ENCODE measurements at regions not wholly inside any gene's neighbourhood (a gene's known extent, or its start where the extent isn't known, plus 50 kb on each side); places are given as distances from the start of the nearest gene placed in this dataset.

GRCh38 chrX:43582540-43582913, 73.6 kb upstream of the MAOA start:
- no peaks in the 10 kb centered on the region for H3K36me3 ChIP-seq (ENCODE audit: control insufficient read depth, insufficient read depth, low read length)
- DNase-seq: no peak
- WGBS (ENCODE audit: insufficient coverage, low lambda C conversion rate): no CpG with 5 or more reads among the region's 1 CpG
- H3K9me3 ChIP-seq (ENCODE audit: control insufficient read depth, low read depth, low read length): no peaks in the 10 kb centered on the region
- peaks cover 21% of the 10 kb centered on the region for H3K4me1 ChIP-seq (ENCODE audit: control insufficient read depth, insufficient read depth, low read length)
- H3K27me3 ChIP-seq (ENCODE audit: control insufficient read depth, insufficient read depth, low read length): no peaks in the 10 kb centered on the region
- no peak overlapping the region for H3K4me3 ChIP-seq (ENCODE audit: low read length)
- H3K27ac ChIP-seq (ENCODE audit: low read length): no peak overlapping the region

DNA sequence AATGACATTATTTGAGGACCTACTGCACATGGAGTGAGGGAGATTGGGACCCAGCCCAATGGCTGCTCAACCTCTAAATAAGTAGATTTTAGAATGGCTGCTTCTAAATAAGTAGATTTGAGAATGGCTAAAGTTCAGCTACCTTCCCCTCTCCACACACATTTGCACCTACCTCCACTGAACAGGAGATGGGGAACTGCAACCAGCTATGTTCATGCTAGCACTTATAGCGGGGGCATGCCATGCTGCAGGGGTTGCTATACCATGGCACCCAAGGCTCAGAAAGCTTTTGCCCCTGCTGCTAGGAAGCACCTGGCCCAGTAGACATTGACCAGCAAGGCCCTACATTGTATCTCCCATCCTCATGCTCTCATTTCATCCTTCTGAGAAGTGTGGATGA, 70.2 kb upstream of the MAOA start:
- Histone ChIP-seq H3K36me3 (ENCODE audit: control insufficient read depth, insufficient read depth, low read length) (no peaks in the 10 kb centered on the region), H3K27ac (ENCODE audit: low read length) (peak overlapping the region; percentile 86), H3K4me1 (ENCODE audit: control insufficient read depth, insufficient read depth, low read length) (peaks cover 23% of the 10 kb centered on the region), H3K27me3 (ENCODE audit: control insufficient read depth, insufficient read depth, low read length) (no peaks in the 10 kb centered on the region), H3K9me3 (ENCODE audit: control insufficient read depth, low read depth, low read length) (no peaks in the 10 kb centered on the region), H3K4me3 (ENCODE audit: low read length) (no peak overlapping the region)
- no peak for DNase-seq
- no CpG with 5 or more reads among the region's 1 CpG for WGBS (ENCODE audit: insufficient coverage, low lambda C conversion rate)

- Histone ChIP-seq H3K4me3 (ENCODE audit: low read length) (no peak overlapping the region), H3K27ac (ENCODE audit: low read length) (peak overlapping the region; percentile 86), H3K36me3 (ENCODE audit: control insufficient read depth, insufficient read depth, low read length) (no peaks in the 10 kb centered on the region), H3K27me3 (ENCODE audit: control insufficient read depth, insufficient read depth, low read length) (no peaks in the 10 kb centered on the region), H3K4me1 (ENCODE audit: control insufficient read depth, insufficient read depth, low read length) (peaks cover 23% of the 10 kb centered on the region), H3K9me3 (ENCODE audit: control insufficient read depth, low read depth, low read length) (no peaks in the 10 kb centered on the region)
- DNase-seq: peak; percentile 62 to 82
- WGBS (ENCODE audit: insufficient coverage, low lambda C conversion rate): no CpG with 5 or more reads among the region's 2 CpGs
Measured at GRCh38 chrX:43586830-43587229, 69.3 kb upstream of the MAOA start.

DNA sequence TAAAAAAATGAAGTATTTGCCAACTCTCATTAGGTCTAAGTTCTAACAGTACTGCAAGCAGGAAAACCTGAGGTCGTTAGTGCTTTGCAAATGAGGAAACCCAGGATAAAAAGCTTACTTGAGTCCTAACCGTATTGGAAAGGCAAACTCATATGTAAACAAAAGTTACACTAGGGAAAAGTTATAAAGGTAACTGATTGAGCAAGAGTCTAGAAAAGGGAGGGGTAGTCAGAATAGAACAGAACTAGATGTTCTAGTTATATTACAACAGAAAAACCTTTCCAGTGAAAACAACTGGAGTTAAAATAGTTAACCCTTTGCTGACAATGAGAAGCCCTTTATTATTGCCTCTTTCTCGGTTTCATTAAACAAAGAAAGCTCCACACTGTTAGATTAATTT, 66.4 kb upstream of the MAOA start:
- H3K27me3 ChIP-seq (ENCODE audit: control insufficient read depth, insufficient read depth, low read length): no peaks in the 10 kb centered on the region
- peak; percentile 32 to 77 for DNase-seq
- no peaks in the 10 kb centered on the region for H3K9me3 ChIP-seq (ENCODE audit: control insufficient read depth, low read depth, low read length)
- no peak overlapping the region for H3K4me3 ChIP-seq (ENCODE audit: low read length)
- 10% methylated on average over 2 of the region's 3 CpGs for WGBS (ENCODE audit: insufficient coverage, low lambda C conversion rate)
- no peaks in the 10 kb centered on the region for H3K36me3 ChIP-seq (ENCODE audit: control insufficient read depth, insufficient read depth, low read length)
- peaks cover 23% of the 10 kb centered on the region for H3K4me1 ChIP-seq (ENCODE audit: control insufficient read depth, insufficient read depth, low read length)
- peak overlapping the region; percentile 77 for H3K27ac ChIP-seq (ENCODE audit: low read length)

DNA sequence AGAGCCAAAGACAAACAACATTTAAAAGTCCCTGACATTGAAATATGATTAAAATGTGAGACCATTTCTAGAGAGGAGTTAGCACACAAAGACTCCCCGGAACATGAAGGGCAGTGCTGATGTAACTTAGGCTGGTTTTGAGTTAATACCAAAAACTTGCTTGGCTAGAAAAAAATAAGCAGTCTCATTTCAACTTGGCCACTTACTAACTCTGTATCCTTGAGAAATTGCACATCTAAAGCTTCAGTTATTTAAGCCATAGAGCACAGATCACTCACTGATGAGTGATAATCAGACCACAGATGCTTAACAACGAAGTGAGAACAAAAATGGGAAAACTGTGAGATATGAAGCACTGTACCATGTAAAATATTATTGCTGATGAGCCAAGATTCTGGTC, 65.9 kb upstream of the MAOA start:
- 40% methylated on average over 1 of the region's 2 CpGs for WGBS (ENCODE audit: insufficient coverage, low lambda C conversion rate)
- H3K27me3 ChIP-seq (ENCODE audit: control insufficient read depth, insufficient read depth, low read length): no peaks in the 10 kb centered on the region

DNA sequence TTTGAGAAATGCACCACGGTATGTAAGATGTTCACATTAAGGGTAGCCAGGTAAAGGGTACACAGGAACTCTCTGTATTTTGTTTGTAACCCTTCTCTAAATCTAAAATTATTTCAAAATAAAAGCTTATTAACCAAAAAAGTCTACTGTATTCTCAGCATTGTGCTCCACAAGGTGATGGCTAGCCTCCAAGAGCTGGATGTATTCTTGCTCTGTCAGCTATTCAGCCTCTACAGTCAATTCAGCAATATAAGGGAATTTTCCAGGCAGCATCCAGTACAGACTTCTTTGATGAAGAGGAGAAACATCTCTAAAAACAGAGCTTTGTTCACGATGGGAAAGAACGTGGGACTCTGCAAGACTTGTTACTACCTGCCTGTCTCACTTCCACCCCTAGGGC, 63.5 kb upstream of the MAOA start:
- no CpG with 5 or more reads among the region's 3 CpGs for WGBS (ENCODE audit: insufficient coverage, low lambda C conversion rate)

More for the DNA sequence above, 65.9 kb upstream of the MAOA start:
- H3K36me3 ChIP-seq (ENCODE audit: control insufficient read depth, insufficient read depth, low read length): no peaks in the 10 kb centered on the region
- no peaks in the 10 kb centered on the region for H3K9me3 ChIP-seq (ENCODE audit: control insufficient read depth, low read depth, low read length)
- H3K4me3 ChIP-seq (ENCODE audit: low read length): no peak overlapping the region
- H3K4me1 ChIP-seq (ENCODE audit: control insufficient read depth, insufficient read depth, low read length): peaks cover 20% of the 10 kb centered on the region
- DNase-seq: no peak
- peak overlapping the region; percentile 77 for H3K27ac ChIP-seq (ENCODE audit: low read length)

DNA sequence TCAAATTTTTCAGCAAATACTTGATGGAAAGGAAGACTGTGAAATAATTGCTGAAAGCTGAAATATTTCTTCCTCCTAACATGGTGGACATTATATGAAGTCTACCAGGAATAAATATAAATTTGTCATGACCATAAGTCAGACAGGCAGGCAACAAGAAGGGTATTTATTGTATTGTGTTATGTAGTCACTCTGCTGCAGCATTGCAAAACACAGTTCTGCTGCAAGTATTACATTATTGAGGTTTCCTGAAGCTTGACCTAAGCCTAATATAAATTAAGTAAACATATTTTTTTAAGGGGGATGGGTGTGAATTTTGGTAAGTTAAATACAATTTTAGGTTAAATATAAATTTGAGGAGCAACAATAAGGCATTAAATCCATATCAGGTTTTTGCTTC, 60.2 kb upstream of the MAOA start:
- Histone ChIP-seq H3K27ac (ENCODE audit: low read length) (no peak overlapping the region), H3K9me3 (ENCODE audit: control insufficient read depth, low read depth, low read length) (no peaks in the 10 kb centered on the region), H3K4me3 (ENCODE audit: low read length) (no peak overlapping the region), H3K27me3 (ENCODE audit: control insufficient read depth, insufficient read depth, low read length) (no peaks in the 10 kb centered on the region), H3K36me3 (ENCODE audit: control insufficient read depth, insufficient read depth, low read length) (no peaks in the 10 kb centered on the region), H3K4me1 (ENCODE audit: control insufficient read depth, insufficient read depth, low read length) (no peaks in the 10 kb centered on the region)
- DNase-seq: no peak

More for the DNA sequence above, 63.5 kb upstream of the MAOA start:
- Histone ChIP-seq H3K27ac (ENCODE audit: low read length) (no peak overlapping the region), H3K4me3 (ENCODE audit: low read length) (no peak overlapping the region), H3K36me3 (ENCODE audit: control insufficient read depth, insufficient read depth, low read length) (no peaks in the 10 kb centered on the region), H3K27me3 (ENCODE audit: control insufficient read depth, insufficient read depth, low read length) (no peaks in the 10 kb centered on the region), H3K4me1 (ENCODE audit: control insufficient read depth, insufficient read depth, low read length) (peaks cover 5% of the 10 kb centered on the region), H3K9me3 (ENCODE audit: control insufficient read depth, low read depth, low read length) (no peaks in the 10 kb centered on the region)
- no peak for DNase-seq

DNA sequence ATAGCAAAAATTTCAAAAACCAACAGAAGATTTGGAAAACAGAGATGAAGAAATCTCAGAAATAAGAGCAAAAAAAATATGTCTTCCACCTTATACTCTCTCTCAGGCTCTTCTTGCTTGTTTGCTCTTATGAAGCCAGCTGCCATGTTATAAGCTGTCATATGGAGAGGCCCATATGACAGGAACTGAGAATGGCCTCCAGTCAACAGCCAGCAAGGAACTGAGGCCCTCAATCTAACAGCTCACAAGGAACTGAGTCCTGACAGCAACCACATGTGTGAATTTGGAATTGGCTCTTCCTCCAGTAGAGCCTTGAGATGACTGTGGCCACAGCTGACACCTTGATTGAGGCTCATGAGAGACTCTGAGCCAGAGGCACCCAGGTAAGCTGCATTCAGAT, 51.3 kb upstream of the MAOA start:
- no peak overlapping the region for H3K27ac ChIP-seq (ENCODE audit: low read length)
- no peaks in the 10 kb centered on the region for H3K36me3 ChIP-seq (ENCODE audit: control insufficient read depth, insufficient read depth, low read length)
- DNase-seq: no peak
- no peaks in the 10 kb centered on the region for H3K4me1 ChIP-seq (ENCODE audit: control insufficient read depth, insufficient read depth, low read length)
- H3K4me3 ChIP-seq (ENCODE audit: low read length): no peak overlapping the region
- peaks cover under 1% of the 10 kb centered on the region for H3K9me3 ChIP-seq (ENCODE audit: control insufficient read depth, low read depth, low read length)
- H3K27me3 ChIP-seq (ENCODE audit: control insufficient read depth, insufficient read depth, low read length): no peaks in the 10 kb centered on the region

GRCh38 chrX:43605351-43605750, 50.7 kb upstream of the MAOA start:
- H3K9me3 ChIP-seq (ENCODE audit: control insufficient read depth, low read depth, low read length): peaks cover 2% of the 10 kb centered on the region
- no peaks in the 10 kb centered on the region for H3K4me1 ChIP-seq (ENCODE audit: control insufficient read depth, insufficient read depth, low read length)
- no peaks in the 10 kb centered on the region for H3K36me3 ChIP-seq (ENCODE audit: control insufficient read depth, insufficient read depth, low read length)
- WGBS (ENCODE audit: insufficient coverage, low lambda C conversion rate): no CpG with 5 or more reads among the region's 4 CpGs
- DNase-seq: no peak
- H3K27me3 ChIP-seq (ENCODE audit: control insufficient read depth, insufficient read depth, low read length): no peaks in the 10 kb centered on the region
- H3K27ac ChIP-seq (ENCODE audit: low read length): no peak overlapping the region
- H3K4me3 ChIP-seq (ENCODE audit: low read length): no peak overlapping the region
